HT-29 (cell line): ENCODE measurements at regions not wholly inside any gene's neighbourhood (a gene's known extent, or its start where the extent isn't known, plus 50 kb on each side); places are given as distances from the start of the nearest gene placed in this dataset.
A peak's percentile ranks its signal among the peaks of the same experiment; 100 is the strongest.
"Not testable (repeated sequence)": the region's sequence is repeated elsewhere in the genome, so short reads cannot be mapped to it uniquely, and the experiment has no call there.

Experiments used
- DNase-seq: peaks from one replicate; pipeline ENCODE4 v3.0.0-alpha.2; 2015; ENCODE audit warnings: low spot score

GRCh38 chr2:121047383-121047782 is 237.6 kb downstream of the TFCP2L1 start:
- no peak for DNase-seq

GRCh38 chr2:121049131-121049530 is 235.9 kb downstream of the TFCP2L1 start:
- peak; percentile 4 for DNase-seq

- DNase-seq: no peak
Observed at GRCh38 chr2:121049950-121050585, 234.9 kb downstream of the TFCP2L1 start.

GRCh38 chr2:121051311-121051710 is 233.7 kb downstream of the TFCP2L1 start:
- DNase-seq: no peak

DNA sequence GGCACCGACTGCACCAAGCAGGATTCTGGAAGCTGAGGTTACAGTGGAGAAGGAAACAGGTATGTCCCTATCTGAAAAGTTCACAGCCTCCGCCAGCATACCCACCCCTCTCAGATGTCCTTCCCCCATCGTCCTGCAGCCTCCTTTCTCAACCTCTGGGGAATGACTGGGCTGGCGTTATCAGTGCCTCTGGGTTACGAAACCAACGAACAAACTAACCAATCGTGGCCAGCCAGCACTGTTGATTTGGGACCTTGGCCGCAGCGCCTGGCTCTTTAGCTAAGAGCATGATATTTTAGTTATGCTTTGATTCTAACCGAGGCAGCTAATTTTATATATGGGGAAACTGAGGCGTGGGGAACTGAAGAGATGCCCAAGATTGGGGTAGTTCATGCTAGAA is 233.0 kb downstream of the TFCP2L1 start:
- no peak for DNase-seq

DNA sequence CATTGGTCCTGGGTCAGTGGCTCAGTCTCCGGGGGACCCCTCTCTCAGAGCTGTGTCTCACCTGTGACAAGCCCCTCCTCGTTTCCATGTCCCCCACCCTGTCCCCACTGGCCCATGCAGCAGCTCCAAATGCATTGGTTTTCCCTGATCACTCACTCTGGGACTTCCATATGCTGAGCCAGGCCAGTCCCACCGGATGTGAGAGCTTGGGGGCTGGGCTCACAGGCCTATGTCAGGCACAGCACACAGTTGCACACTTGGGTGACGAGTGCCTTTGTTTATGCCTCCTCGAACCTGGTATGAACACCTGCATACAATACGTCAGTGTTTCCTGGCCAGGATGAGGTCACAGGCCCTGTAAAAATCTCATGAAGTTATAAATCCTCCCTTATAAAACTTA is 232.5 kb downstream of the TFCP2L1 start:
- DNase-seq: no peak

DNA sequence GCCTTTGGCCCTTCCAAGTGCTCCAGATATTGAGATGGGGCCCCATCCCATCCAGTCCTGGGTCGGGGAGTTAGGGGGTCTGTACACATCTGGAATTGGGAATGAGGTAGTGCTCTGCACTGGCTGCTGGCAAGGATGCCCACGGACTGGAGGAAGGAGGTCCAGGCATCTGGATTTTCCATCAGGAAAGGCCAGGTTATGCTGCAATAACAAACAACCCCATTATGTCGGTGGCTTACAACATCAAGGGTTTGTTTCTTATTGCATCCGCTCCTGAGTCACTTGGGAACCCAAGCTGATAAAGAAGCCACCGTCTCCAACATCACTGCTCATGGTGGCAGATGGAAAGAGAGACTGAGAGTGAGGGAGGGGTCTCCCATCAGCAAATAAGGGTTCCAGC is 229.9 kb downstream of the TFCP2L1 start:
- DNase-seq: no peak

GRCh38 chr2:121055501-121055900 is 229.5 kb downstream of the TFCP2L1 start:
- DNase-seq: no peak

DNA sequence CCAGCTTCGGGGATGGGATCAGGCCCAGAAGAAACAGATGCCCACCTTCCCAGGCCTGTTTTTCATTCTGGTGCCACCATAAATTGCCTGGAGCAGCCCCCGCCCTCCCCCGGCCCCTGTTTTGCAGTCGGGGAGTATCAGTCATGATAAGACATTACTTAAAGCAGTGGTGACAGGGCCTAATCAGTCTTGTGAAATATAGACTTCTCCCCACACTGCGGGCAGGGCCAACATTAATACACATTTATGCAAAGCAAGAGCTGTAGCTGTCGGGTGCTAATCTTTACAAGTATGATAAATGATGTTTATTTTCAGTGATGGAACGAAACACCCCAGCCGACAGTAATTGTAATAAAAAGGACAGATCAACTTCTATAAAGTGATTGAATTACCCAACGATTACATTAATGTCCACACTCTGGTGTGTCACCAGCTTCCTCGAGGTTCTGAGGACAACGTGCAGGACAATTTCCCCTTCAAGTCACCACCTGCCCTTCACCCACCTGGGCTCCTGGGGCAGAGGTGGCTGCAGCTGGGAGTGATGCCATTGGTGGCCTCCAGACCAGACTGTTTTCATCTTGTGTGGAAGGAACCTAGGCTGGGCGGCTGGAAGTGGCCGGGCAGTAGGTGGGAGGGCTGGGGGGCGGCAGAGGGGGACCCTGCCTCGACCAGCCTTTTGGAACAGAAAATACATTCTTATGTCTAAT is 226.0 kb downstream of the TFCP2L1 start:
- no peak for DNase-seq

GRCh38 chr2:121059651-121060649 is 225.1 kb downstream of the TFCP2L1 start:
- no peak for DNase-seq

- DNase-seq: no peak
Observed at GRCh38 chr2:121061633-121062032, 223.4 kb downstream of the TFCP2L1 start.

DNA sequence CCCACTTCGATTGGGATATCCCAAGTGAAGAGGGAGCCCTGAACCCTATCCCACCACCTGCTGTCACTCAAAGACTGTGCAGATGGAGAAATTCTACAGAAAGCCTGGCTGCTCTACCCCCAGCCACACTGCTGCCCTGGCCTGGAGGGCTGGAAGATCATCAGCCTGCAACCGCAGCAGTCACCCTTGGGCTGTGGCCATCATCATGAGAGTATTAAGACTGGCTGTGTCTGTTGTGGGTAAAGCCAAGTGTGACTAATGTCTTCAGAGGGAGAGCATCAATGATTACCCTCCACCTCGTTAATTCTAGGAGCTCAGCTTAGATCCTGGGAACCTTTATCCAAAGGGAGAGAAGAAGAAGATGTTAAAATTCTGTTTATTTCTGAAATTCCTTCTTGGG is 221.5 kb downstream of the TFCP2L1 start:
- no peak for DNase-seq

DNA sequence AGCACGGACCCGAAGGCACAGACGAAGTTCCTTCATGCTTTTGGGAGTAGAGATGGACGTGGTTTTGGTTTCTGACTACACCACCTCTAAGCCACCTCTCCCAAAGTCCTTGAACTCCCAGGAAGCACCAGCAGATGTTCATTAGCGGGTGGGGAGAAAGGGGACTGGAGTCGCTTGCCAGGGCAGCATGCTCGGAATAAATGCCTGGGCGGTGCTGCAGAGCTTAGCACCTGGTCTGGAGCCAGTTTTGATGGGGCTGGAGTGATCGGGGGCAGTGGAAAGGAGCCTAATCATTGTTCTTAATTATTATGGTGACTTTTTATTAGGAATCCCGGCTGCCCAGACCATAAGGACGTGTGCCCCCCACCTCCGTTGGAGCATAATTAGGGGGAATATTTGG is 220.8 kb downstream of the TFCP2L1 start:
- no peak for DNase-seq

- no peak for DNase-seq
Observed at GRCh38 chr2:121065239-121065638, 219.8 kb downstream of the TFCP2L1 start.

- DNase-seq: no peak
Observed at GRCh38 chr2:121066526-121066925, 218.5 kb downstream of the TFCP2L1 start.

DNA sequence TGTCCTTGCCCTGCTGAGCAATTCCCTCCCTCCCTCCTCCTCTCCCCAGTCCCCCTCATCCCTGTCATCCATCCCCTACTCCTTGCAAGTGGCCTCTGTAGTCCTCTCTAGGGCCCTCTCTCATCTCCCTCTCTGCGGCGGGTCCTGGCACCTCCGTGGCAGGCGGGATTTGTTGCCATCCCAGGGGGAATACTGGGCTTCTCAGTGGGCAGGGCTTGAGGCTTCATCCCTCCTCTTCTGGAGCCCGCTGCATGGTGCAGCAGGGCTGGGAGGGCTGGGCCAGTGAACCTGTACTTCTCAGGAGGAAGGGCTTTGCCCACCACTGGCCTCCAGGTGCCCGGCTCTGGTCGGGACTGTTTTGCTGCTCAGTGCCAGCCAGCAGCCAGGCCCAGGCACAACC is 216.2 kb downstream of the TFCP2L1 start:
- DNase-seq: no peak

- no peak for DNase-seq
Observed at GRCh38 chr2:121069434-121069969, 215.5 kb downstream of the TFCP2L1 start.

- not testable (repeated sequence) for DNase-seq
Observed at GRCh38 chr2:121070061-121070460, 214.9 kb downstream of the TFCP2L1 start.

- DNase-seq: peak; percentile 75
Observed at GRCh38 chr2:121071034-121071504, 213.9 kb downstream of the TFCP2L1 start.

GRCh38 chr2:121072784-121073183 is 212.2 kb downstream of the TFCP2L1 start:
- DNase-seq: no peak

- no peak for DNase-seq
Observed at GRCh38 chr2:121073320-121074210, 211.4 kb downstream of the TFCP2L1 start.
